Activated CD4-positive, alpha-beta T cell treated with anti-CD3 and anti-CD28 coated beads, Interleukin-2, amount 50 U/mL, for 4 hours (primary cell): ENCODE measurements at regions not wholly inside any gene's neighbourhood (a gene's known extent, or its start where the extent isn't known, plus 50 kb on each side); places are given as distances from the start of the nearest gene placed in this dataset.

Experiments
- DNase-seq, 2 experiments: peaks; one replicate each; pipeline ENCODE4 v3.0.0-alpha.2; 2020

DNA sequence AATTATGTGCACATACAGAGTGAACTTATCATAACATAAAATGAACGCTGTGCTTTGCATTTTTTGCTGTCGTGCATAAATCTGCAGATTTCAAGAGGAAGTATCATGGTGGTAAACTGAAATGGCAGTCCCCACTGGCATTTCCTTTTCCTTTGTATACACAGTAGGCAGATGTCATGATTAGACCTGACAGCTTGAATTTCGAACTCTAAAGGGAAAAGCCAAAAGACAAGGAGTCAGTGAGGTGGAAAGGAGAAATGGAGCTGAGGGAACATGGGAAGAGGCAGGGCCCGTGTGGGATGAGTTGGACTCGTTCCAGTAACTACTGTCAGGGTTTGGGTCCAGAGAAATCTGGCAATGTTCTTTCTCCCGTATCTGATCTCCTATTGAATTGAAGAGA lies 454.1 kb upstream of the SGCG start:
- DNase-seq: no peak

GRCh38 chr13:22735011-22735995 lies 445.5 kb upstream of the SGCG start:
- no peak for DNase-seq

DNA sequence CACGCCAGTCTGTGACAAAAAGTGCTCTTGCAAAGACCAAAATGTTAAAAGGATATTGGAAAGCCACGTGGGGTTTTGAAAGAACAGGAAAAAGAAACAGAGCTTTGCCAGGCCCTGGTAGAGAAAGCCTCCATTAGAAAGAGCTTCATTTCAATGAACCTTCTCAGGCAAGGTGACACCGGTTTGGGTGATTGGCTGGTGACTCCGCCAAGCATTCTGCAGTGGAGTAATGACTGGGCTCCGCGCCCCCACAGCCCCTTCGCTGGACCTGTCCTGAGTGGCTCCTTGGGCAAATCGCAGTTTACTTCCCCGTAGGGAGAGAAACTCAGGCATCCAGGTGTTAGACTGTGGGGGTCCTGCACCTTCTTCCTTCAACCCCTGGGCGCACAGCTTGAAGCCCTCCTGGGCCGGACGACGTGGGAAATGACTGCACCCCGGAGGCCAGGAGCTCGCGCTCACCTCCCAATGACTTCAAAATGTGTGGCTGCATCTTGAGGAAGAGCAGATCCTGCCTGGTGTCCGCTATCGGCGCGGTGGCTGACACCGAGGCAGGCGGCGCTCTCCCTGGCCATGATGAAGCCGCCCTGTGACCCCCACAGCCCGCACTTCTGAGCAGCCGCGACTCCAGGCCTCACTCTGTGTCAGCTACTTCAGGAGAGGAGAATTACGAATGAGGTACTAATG lies 444.6 kb upstream of the SGCG start:
- DNase-seq: no peak

- DNase-seq: no peak
Observed at GRCh38 chr13:22736768-22737092, 444.0 kb upstream of the SGCG start.

DNA sequence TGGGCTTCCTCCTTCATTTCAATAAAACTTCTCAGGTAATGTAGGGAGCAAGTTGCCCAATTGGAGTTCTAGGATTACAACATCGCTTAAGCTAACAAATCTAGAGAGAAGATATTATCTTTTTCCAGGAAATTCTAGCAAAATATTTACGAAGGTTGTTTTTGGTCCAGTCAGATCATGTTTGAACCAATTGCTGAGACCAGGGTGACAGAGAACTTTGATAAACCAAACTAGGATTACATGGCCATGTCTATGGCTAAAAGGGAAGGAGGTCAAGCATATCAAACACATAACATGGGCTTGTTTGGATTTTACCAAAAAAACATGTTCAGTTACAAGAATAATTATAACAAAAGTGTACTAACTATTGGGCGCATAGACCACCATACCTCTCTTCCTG lies 442.4 kb upstream of the SGCG start:
- DNase-seq: no peak

- no peak for DNase-seq
Observed at GRCh38 chr13:22740264-22740663, 440.5 kb upstream of the SGCG start.

DNA sequence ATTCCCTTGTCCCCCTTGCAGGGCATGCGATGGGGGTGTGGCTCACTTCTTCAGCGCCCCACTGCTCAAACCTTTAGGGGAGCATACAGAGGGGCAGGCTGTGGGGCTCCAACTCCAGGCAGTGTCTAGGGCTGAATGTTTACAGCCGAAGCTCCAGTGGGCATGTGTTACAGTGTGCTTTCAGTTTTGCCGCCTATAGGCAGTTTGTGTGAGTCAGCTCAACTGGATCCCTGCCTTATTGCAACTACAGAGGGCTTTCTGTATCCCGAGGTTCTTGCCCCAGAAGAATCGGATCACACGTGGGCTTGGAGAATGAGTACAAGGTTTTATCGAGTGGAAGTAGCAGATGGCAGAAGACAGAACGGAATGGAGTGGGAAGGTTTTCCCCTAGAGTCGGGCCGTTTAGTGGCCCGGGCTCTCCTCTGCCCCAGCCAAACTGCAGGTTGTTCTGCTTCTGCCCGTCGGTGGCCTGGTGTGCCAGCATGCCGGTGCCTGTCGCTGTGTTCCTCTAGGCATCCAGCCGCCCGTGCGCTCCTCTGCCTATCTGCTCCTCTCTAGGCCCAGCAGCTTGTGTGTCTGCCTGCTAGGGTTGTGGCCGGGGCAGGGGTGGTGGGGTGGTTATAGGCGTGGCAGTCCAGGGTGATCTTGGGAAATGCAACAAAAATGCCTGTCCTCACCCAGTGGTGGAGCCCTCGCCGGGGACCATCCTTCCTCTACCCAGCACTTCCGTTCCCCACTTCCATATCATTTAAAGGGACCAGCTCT lies 435.9 kb upstream of the SGCG start:
- no peak for DNase-seq

- DNase-seq: no peak
Observed at GRCh38 chr13:22748866-22749577, 431.8 kb upstream of the SGCG start.

GRCh38 chr13:22749626-22750025 lies 431.2 kb upstream of the SGCG start:
- no peak for DNase-seq

DNA sequence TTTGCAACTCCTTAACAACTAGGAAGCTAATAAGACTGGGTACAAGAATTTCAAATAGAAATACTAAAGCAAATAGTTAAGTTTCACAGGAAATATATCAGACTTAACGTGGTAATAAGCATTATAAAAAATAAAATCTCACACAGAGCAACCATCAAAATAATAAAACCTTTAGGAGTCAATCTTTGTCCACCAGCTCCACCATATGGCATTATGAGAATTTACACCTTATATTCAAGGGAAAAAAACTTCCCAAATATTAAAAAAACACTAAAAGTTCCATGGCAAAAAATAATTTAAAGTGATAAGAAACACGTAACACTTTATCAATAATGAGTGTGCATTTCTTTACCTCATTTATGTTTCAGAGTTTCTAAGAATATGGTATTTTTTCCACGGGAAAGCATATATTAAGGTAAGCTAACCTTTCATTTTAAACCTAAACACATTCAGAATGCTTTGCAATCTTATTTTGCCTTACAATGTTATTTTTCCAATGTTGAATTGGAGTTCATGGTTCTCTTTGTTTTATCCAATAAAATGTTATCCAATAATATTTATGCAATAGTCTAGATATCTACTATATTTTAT lies 423.2 kb upstream of the SGCG start:
- DNase-seq: no peak

DNA sequence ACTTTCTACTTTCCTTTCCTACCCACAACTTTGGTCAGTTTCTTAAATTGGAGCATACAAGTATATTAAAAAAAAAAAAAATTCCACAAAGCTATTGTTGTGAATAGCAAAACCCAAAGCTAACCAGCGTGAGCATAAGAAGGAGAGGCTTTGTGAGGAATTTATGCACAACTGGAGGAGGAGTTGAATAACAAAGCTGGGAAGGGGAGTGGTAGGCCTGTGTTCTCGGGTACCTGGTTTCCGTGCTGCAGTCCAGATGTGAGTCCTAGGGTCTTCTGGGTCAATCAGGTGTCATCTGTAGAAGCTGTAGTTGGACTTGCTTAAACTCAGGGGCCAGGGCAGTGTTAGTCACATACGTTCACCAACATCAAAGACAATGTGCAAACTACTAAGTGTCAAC lies 422.5 kb upstream of the SGCG start:
- no peak for DNase-seq

DNA sequence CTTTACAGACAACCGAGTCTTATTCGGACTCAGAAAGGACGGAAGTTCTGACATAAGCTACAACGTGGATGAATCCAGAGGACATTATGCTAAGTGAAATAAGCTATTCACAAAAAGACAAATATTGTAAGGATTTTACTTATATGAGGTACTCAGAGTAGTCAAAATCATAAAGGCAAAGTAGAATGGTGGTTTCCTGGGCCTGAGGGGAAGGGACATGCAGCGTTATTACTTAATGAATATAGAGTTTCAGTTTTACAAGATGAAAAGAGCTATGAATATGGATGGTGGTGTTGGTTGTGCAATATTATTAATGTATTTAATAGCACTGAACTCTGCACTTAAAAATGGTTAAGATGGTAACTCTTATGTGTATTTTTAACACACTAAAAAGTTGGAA lies 419.1 kb upstream of the SGCG start:
- DNase-seq: no peak

DNA sequence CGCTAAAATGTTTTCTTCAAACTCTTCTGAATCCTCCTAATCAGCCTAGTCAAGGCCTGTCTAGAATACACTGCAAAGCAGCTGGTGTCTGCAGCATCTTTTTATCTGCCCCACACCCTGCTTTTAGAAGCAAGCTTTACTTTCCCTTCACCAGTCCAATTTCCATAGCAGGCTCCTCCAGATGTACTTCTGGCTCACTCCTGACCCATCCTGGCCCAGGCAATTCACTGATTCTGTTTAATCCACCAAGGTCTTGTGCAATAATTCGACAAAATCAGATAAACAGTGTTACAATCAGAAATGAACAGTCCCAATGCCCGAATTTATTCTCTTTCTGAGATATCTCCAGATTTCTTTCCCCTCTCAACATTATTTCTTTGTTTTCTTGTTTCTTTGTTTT lies 415.2 kb upstream of the SGCG start:
- DNase-seq: no peak

GRCh38 chr13:22770891-22771290 lies 409.9 kb upstream of the SGCG start:
- DNase-seq: no peak

DNA sequence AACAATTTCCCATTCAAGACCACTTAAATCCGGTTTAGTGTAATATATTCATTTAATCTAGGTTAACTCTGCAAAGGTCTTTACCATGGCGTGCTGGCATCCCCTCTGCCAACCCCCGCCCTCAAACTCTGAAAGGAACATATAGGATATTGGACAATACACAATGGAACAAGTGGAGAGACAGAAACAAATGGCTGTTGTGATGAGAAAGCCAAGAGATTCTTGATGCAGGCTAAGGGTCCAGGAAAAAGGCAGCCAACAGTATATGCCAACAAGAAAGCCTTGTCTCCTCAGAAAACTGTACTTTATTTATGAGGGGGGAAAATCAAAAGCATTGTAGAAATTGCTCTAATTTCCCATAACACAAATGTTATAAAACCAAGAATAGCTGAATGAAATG lies 407.3 kb upstream of the SGCG start:
- no peak for DNase-seq

- DNase-seq: no peak
Observed at GRCh38 chr13:22776394-22777186, 404.2 kb upstream of the SGCG start.

- DNase-seq: no peak
Observed at GRCh38 chr13:22777207-22777606, 403.6 kb upstream of the SGCG start.

DNA sequence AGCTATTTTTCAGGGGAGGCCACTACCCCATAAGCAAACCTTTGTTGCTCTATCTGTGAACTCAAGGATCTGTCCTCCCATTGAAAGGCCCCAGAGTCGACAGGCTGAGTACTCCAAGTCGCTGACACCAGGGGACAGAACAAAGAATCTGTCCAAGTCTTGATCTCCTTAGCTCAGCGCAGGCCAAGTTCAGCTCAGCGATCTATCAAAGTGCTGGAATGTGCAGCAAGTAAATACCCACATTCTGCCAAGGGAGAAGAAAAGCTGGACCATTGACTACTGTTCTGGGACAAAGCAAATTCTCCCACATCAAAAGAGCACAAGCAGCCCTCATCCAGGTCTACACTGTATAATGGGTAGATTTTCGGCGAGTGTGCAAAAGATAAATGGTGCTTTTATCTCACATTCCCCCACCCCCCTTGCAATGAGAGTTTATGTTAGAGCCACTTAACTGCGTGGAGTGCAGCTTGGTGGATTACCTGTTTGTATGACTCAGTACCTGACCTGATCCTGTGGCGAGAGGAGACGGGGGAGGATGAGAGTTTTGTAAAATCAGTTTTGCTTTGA lies 391.7 kb upstream of the SGCG start:
- no peak for DNase-seq

DNA sequence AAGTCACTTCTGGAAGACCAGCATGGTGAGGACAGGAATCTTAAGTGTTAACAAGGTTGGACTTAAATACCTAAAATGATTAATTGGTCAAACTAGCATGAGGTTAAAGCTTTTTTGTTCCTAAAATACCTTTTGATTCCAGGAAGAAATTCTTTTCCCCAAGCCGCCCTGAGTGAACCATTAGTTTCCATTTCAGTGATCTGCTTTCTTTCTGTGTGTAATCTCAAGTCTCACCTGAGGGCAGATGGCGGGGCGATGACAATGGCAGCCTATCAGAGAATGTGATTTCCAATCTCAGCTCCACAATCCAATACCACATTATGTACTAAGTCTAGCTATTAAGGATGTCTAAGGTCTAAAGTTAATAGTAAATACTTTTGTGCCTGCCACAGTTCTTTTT lies 390.9 kb upstream of the SGCG start:
- no peak for DNase-seq

- DNase-seq: no peak
Observed at GRCh38 chr13:22793598-22794134, 387.1 kb upstream of the SGCG start.
